IMR-90 (cell line): ENCODE measurements at regions not wholly inside any gene's neighbourhood (a gene's known extent, or its start where the extent isn't known, plus 50 kb on each side); places are given as distances from the start of the nearest gene placed in this dataset.

ENCODE experiments used
- BHLHE40 ChIP-seq: fragments of 150-350 bp; IDR thresholded peaks from 2 replicates; pipeline ENCODE4 v1.6.1; 2016; ENCODE audit warnings: mild to moderate bottlenecking, low read depth, low read length
- CTCF ChIP-seq: conservative IDR thresholded peaks from 2 replicates; pipeline ENCODE4 v1.5.1; 2012; ENCODE audit warnings: mild to moderate bottlenecking, low read depth, low read length, improper control_type of control experiment
- FOS ChIP-seq: fragments of 150-350 bp; IDR thresholded peaks from 2 replicates; pipeline ENCODE4 v1.6.1; 2016; ENCODE audit warnings: low read depth, low read length
- MAFK ChIP-seq: IDR thresholded peaks from 2 replicates; pipeline ENCODE4 v1.6.1; 2012; ENCODE audit warnings: low read depth, low read length, improper control_type of control experiment
- POLR2A ChIP-seq: IDR thresholded peaks from 2 replicates; pipeline ENCODE4 v1.6.1; 2012; ENCODE audit warnings: mild to moderate bottlenecking, low read depth, low read length
- RAD21 ChIP-seq: IDR thresholded peaks from 2 replicates; pipeline ENCODE4 v1.6.1; 2012; ENCODE audit warnings: low read length, improper control_type of control experiment
- RCOR1 ChIP-seq: IDR thresholded peaks from 2 replicates; pipeline ENCODE4 v1.6.1; 2012; ENCODE audit warnings: mild to moderate bottlenecking, low read length, improper control_type of control experiment; ENCODE audit not compliant: insufficient replicate concordance
- RFX5 ChIP-seq: IDR thresholded peaks from 2 replicates; pipeline ENCODE4 v1.8.0; 2012; ENCODE audit warnings: low read depth, mild to moderate bottlenecking, low read length, moderate library complexity
- SMC3 ChIP-seq: fragments of 150-350 bp; IDR thresholded peaks from 2 replicates; pipeline ENCODE4 v1.6.1; 2016; ENCODE audit warnings: low read depth, mild to moderate bottlenecking, antibody characterized with exemption, low read length, moderate library complexity
- USF2 ChIP-seq: fragments of 150-350 bp; IDR thresholded peaks from 2 replicates; pipeline ENCODE4 v1.6.1; 2017; ENCODE audit warnings: mild to moderate bottlenecking, antibody characterized with exemption, low read length, low read depth

GRCh38 chr2:192424243-192424642 is 229.5 kb upstream of the TMEFF2 start:
- no peak for TF ChIP-seq BHLHE40
- no peak for TF ChIP-seq USF2
- no peak for TF ChIP-seq CTCF
- no peak for TF ChIP-seq RFX5
- no peak for TF ChIP-seq POLR2A
- TF ChIP-seq FOS, result no peak
- TF ChIP-seq MAFK, result no peak
- no peak for TF ChIP-seq RCOR1
- TF ChIP-seq RAD21, result no peak
- TF ChIP-seq SMC3, result no peak
